Natural killer cell (primary cell): ENCODE measurements at regions not wholly inside any gene's neighbourhood (a gene's known extent, or its start where the extent isn't known, plus 50 kb on each side); places are given as distances from the start of the nearest gene placed in this dataset.

Source experiments
- ATAC-seq, 3 donors: fragments of 150-1000 bp in 2 of 3; fragments of 200-7000 bp in 1 of 3; cut with Tn5 transposase; 1 replicate in 1 of 3; 2 replicates in 2 of 3; pipeline ENCODE4 v1.10.0; 2021; ENCODE audit warnings: mild to moderate bottlenecking in 2 of 3, moderate library complexity in 2 of 3
- DNase-seq, 2 donors: peaks; one replicate each; pipeline versions ENCODE4 v3.0.0 to v3.0.0-alpha.2; 2013 to 2021; ENCODE audit warnings: mixed read lengths in 1 of 2
- H3K27ac ChIP-seq: one replicate; pipeline ENCODE4 v1.5.1; 2013; ENCODE audit warnings: mild to moderate bottlenecking, low read length
- H3K27me3 ChIP-seq: one replicate; pipeline ENCODE4 v1.6.1; 2013; ENCODE audit warnings: low read length; ENCODE audit not compliant: control insufficient read depth, insufficient read depth
- H3K36me3 ChIP-seq: one replicate; pipeline ENCODE4 v1.6.1; 2013; ENCODE audit warnings: low read length; ENCODE audit not compliant: control insufficient read depth, insufficient read depth
- H3K4me1 ChIP-seq: one replicate; pipeline ENCODE4 v1.6.1; 2013; ENCODE audit warnings: low read length; ENCODE audit not compliant: control insufficient read depth, insufficient read depth
- H3K4me3 ChIP-seq: one replicate; pipeline ENCODE4 v1.5.1; 2013; ENCODE audit warnings: low read length
- H3K9me3 ChIP-seq: one replicate; pipeline ENCODE4 v1.6.1; 2013; ENCODE audit warnings: low read length; ENCODE audit not compliant: control insufficient read depth, insufficient read depth
- H3K27ac Mint-ChIP-seq, 2 donors: one replicate each; pipeline ENCODE4 v1.8.0; 2022; ENCODE audit warnings: mild to moderate bottlenecking in 2 of 2, mixed read lengths in 2 of 2, moderate library complexity in 1 of 2
- H3K27me3 Mint-ChIP-seq, 2 donors: one replicate each; pipeline ENCODE4 v1.8.0; 2022; ENCODE audit warnings: low read depth in 2 of 2, mixed read lengths in 2 of 2
- H3K36me3 Mint-ChIP-seq: one replicate; pipeline ENCODE4 v1.8.0; 2022; ENCODE audit warnings: mixed read lengths
- H3K4me1 Mint-ChIP-seq, 2 donors: one replicate each; pipeline ENCODE4 v1.8.0; 2022; ENCODE audit warnings: mixed read lengths in 2 of 2
- H3K4me3 Mint-ChIP-seq: one replicate; pipeline ENCODE4 v1.8.0; 2022; ENCODE audit warnings: mild to moderate bottlenecking, moderate library complexity, mixed read lengths
- H3K9me3 Mint-ChIP-seq, 2 donors: one replicate each; pipeline ENCODE4 v1.8.0; 2022; ENCODE audit warnings: mixed read lengths in 2 of 2
- WGBS: methylation state at CpG from one replicate; pipeline ENCODE4 v1.1.7; 2013; ENCODE audit warnings: missing lambda C conversion rate; ENCODE audit not compliant: insufficient coverage; 5-methylcytosine and 5-hydroxymethylcytosine counted together
- intact Hi-C: fragments of 100-400 bp; cut with micrococcal nuclease; formaldehyde crosslinking; loops from one replicate; pipeline ENCODE4 v1.14.2; 2022
- TF ChIP-seq, protein P1 (sequence below): fragments of 200-600 bp; IDR thresholded peaks from one replicate; pipeline ENCODE4 v1.8.0; 2022; ENCODE audit warnings: antibody characterized with exemption

DNA sequence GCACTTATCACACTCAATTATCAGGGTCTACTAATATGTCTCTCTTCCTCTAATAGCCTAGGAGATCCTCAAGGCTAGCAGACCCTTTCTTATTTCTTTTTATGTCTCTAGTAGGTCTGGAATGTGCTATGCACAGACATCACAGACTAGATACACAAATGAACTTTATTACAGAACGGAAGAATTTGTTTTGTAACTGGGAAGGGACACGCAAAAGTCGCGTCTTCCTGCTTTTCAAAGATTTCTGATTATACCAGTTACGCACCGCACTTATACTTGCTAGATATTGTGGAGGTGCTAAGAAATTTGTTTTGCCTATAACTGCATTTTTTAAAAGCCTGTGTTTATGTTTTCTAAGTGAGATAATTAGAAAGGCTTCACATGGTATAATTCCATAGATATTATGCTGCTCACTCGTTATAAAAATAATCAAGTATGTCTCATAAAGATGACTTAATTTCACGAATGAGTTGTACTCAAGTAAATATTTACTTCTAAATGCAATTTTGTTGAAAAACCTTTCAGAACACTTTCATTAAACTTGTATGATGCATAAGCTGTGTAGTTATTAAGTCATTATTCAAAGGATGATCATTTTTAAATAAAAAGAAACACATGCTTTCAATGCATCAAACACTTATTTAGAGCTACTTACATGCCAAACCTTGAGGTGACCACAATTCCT, 662.6 kb downstream of the ACTL7B start:
- H3K9me3 Mint-ChIP-seq, result peaks cover 3 to 10% of the 10 kb centered on the region in 2 donors
- H3K4me1 Mint-ChIP-seq, result no peaks in the 10 kb centered on the region
- DNase-seq, result no peak
- ATAC-seq, result no peak
- H3K9me3 ChIP-seq, result no peaks in the 10 kb centered on the region
- intact Hi-C loops, result no loop called here
- TF ChIP-seq, protein P1, sequence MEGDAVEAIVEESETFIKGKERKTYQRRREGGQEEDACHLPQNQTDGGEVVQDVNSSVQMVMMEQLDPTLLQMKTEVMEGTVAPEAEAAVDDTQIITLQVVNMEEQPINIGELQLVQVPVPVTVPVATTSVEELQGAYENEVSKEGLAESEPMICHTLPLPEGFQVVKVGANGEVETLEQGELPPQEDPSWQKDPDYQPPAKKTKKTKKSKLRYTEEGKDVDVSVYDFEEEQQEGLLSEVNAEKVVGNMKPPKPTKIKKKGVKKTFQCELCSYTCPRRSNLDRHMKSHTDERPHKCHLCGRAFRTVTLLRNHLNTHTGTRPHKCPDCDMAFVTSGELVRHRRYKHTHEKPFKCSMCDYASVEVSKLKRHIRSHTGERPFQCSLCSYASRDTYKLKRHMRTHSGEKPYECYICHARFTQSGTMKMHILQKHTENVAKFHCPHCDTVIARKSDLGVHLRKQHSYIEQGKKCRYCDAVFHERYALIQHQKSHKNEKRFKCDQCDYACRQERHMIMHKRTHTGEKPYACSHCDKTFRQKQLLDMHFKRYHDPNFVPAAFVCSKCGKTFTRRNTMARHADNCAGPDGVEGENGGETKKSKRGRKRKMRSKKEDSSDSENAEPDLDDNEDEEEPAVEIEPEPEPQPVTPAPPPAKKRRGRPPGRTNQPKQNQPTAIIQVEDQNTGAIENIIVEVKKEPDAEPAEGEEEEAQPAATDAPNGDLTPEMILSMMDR, result no peak
- H3K4me1 ChIP-seq, result no peaks in the 10 kb centered on the region
- H3K27me3 Mint-ChIP-seq, result no peaks in the 10 kb centered on the region
- H3K4me3 Mint-ChIP-seq, result no peak overlapping the region
- H3K36me3 ChIP-seq, result no peaks in the 10 kb centered on the region
- H3K4me3 ChIP-seq, result no peak overlapping the region
- no peaks in the 10 kb centered on the region for H3K36me3 Mint-ChIP-seq
- H3K27me3 ChIP-seq, result no peaks in the 10 kb centered on the region
- no peak overlapping the region for H3K27ac ChIP-seq
- 96% methylated on average over 6 of the region's 8 CpGs for WGBS
- H3K27ac Mint-ChIP-seq, result no peak overlapping the region

DNA sequence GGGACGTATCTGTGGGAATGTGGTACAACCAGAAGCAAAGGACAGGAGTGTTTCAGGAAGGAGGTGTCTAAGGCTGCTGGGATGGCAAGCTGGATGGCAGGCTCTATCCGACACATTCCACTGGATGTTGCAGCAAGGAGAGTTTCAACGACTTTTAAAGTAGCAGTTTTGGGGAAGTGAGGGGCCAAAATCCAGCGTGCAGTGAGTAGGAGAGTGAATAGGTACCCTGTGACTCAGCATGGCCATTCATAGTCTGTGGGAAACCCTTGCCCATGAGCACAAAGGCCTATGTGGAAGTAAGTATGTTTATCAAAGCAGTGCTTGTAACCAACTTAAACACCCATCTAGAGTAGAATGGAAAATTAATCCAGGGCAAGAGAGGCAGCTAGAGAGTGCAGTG, 664.7 kb downstream of the ACTL7B start:
- ATAC-seq, result no peak
- Mint-ChIP-seq H3K27ac (no peak overlapping the region), H3K4me3 (no peak overlapping the region), H3K27me3 (no peaks in the 10 kb centered on the region), H3K4me1 (no peaks in the 10 kb centered on the region), H3K9me3 (peaks cover 3 to 10% of the 10 kb centered on the region in 2 donors), H3K36me3 (no peaks in the 10 kb centered on the region)
- Histone ChIP-seq H3K27ac (no peak overlapping the region), H3K4me1 (no peaks in the 10 kb centered on the region), H3K36me3 (no peaks in the 10 kb centered on the region), H3K9me3 (no peaks in the 10 kb centered on the region), H3K4me3 (no peak overlapping the region), H3K27me3 (no peaks in the 10 kb centered on the region)
- DNase-seq, result no peak
- intact Hi-C loops, result no loop called here
- 37% methylated on average over 4 of the region's 4 CpGs for WGBS
- TF ChIP-seq, protein P1, result no peak

DNA sequence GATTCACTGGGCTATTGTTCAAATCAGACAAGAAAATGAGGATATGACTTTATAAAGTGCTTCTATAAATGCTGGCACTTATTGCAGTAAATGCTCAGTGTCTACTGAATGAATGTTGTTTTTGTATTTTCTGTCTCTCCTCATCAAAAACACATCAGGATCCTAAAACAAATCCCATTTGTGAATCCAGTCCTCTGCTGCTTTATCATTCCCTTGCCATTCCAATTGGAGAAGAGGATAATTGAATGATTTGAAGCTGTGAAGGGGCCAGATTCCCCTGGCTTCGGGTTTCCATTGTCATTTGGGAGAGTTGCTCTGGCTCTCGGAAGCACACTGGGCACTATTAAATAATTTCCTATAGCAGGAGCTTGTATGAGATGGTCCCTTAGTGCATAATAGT, 666.8 kb downstream of the ACTL7B start:
- Histone ChIP-seq H3K4me3 (no peak overlapping the region), H3K9me3 (no peaks in the 10 kb centered on the region), H3K4me1 (no peaks in the 10 kb centered on the region), H3K27me3 (no peaks in the 10 kb centered on the region), H3K27ac (no peak overlapping the region), H3K36me3 (no peaks in the 10 kb centered on the region)
- no peaks in the 10 kb centered on the region for H3K27me3 Mint-ChIP-seq
- H3K4me3 Mint-ChIP-seq, result no peak overlapping the region
- H3K9me3 Mint-ChIP-seq, result peaks cover 3 to 10% of the 10 kb centered on the region in 2 donors
- H3K27ac Mint-ChIP-seq, result no peak overlapping the region
- no peak for DNase-seq
- H3K4me1 Mint-ChIP-seq, result no peaks in the 10 kb centered on the region
- 89% methylated on average over 2 of the region's 2 CpGs for WGBS
- ATAC-seq, result no peak
- TF ChIP-seq, protein P1, result no peak
- no peaks in the 10 kb centered on the region for H3K36me3 Mint-ChIP-seq
- intact Hi-C loops, result no loop called here

DNA sequence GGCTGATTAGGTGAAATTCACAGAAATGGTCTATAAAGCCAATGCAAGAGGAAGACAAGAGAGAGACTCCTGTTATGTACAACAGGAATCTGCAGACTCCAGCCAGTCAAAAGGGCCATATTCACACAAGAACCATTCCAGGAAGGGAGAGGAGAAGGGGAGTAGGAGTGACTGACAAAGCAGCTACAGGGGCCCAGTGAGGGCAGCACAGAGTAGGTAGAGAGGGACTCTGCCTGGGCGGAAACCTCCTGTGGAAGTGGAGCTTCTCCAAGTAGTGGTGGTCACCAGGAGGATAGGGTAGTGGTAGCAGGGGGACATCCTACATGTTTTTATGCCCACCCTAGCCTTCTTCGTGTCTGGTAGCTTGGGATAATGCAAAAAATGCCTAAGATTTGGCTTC, 667.3 kb downstream of the ACTL7B start:
- no peak overlapping the region for H3K27ac ChIP-seq
- WGBS, result 76% methylated on average over 2 of the region's 2 CpGs
- intact Hi-C loops, result no loop called here
- H3K36me3 ChIP-seq, result no peaks in the 10 kb centered on the region
- TF ChIP-seq, protein P1, result no peak
- no peaks in the 10 kb centered on the region for H3K9me3 ChIP-seq
- H3K4me1 ChIP-seq, result no peaks in the 10 kb centered on the region
- ATAC-seq (no peak), DNase-seq (no peak)
- no peaks in the 10 kb centered on the region for H3K27me3 ChIP-seq
- Mint-ChIP-seq H3K4me3 (no peak overlapping the region), H3K9me3 (peaks cover 3 to 11% of the 10 kb centered on the region in 2 donors), H3K36me3 (no peaks in the 10 kb centered on the region), H3K4me1 (no peaks in the 10 kb centered on the region), H3K27me3 (no peaks in the 10 kb centered on the region), H3K27ac (no peak overlapping the region)
- no peak overlapping the region for H3K4me3 ChIP-seq
